ENCODE measurements at regions not wholly inside any gene's neighbourhood (a gene's known extent, or its start where the extent isn't known, plus 50 kb on each side); places are given as distances from the start of the nearest gene placed in this dataset.

- no peak for TF ChIP-seq CTCF (IDR thresholded peaks at IDR 0.05)
- TF ChIP-seq POLR2A (IDR thresholded peaks at IDR 0.05; ENCODE audit: low read depth): no peak
- no peak for TF ChIP-seq POLR2AphosphoS5 (IDR thresholded peaks at IDR 0.05)
Measured at GRCh38 chr4:181952478-181952877, 290.7 kb upstream of the TENM3 start.

Measured in esophagus muscularis mucosa (tissue), 3 donors.